ENCODE measurements at regions not wholly inside any gene's neighbourhood (a gene's known extent, or its start where the extent isn't known, plus 50 kb on each side); places are given as distances from the start of the nearest gene placed in this dataset.
"Not testable (repeated sequence)": the region's sequence is repeated elsewhere in the genome, so short reads cannot be mapped to it uniquely, and the experiment has no call there.

GRCh38 chr11:23453522-23453921 lies 593.2 kb upstream of the CCDC179 start:
- Histone ChIP-seq H3K4me1 (no peaks in the 10 kb centered on the region), H3K27ac (no peak overlapping the region), H3K9me3 (no peaks in the 10 kb centered on the region), H3K36me3 (no peaks in the 10 kb centered on the region), H3K27me3 (no peaks in the 10 kb centered on the region), H3K4me3 (no peak overlapping the region)
- DNase-seq, result no peak
- TF ChIP-seq CTCF (IDR thresholded peaks at IDR 0.05) (no peak), POLR2A (IDR thresholded peaks at IDR 0.05) (no peak)

- H3K4me1 ChIP-seq, result no peaks in the 10 kb centered on the region
- DNase-seq, result no peak
- no peak overlapping the region for H3K27ac ChIP-seq
- no peak overlapping the region for H3K4me3 ChIP-seq
- no peaks in the 10 kb centered on the region for H3K9me3 ChIP-seq
- TF ChIP-seq CTCF (IDR thresholded peaks at IDR 0.05) (no peak), POLR2A (IDR thresholded peaks at IDR 0.05) (no peak)
- no peaks in the 10 kb centered on the region for H3K36me3 ChIP-seq
- no peaks in the 10 kb centered on the region for H3K27me3 ChIP-seq
These were observed 595.1 kb upstream of the CCDC179 start for GRCh38 chr11:23455321-23455891.

GRCh38 chr11:23457641-23458040 lies 597.4 kb upstream of the CCDC179 start:
- DNase-seq, result no peak
- Histone ChIP-seq H3K9me3 (no peaks in the 10 kb centered on the region), H3K4me3 (no peak overlapping the region), H3K36me3 (no peaks in the 10 kb centered on the region), H3K27me3 (no peaks in the 10 kb centered on the region), H3K4me1 (no peaks in the 10 kb centered on the region), H3K27ac (no peak overlapping the region)
- no peak for TF ChIP-seq CTCF (IDR thresholded peaks at IDR 0.05)
- no peak for TF ChIP-seq POLR2A (IDR thresholded peaks at IDR 0.05)

- TF ChIP-seq CTCF (IDR thresholded peaks at IDR 0.05) (no peak), POLR2A (IDR thresholded peaks at IDR 0.05) (no peak)
- Histone ChIP-seq H3K4me1 (no peaks in the 10 kb centered on the region), H3K27ac (no peak overlapping the region), H3K36me3 (no peaks in the 10 kb centered on the region), H3K9me3 (no peaks in the 10 kb centered on the region), H3K27me3 (no peaks in the 10 kb centered on the region), H3K4me3 (no peak overlapping the region)
- no peak for DNase-seq
These were observed 611.6 kb upstream of the CCDC179 start for GRCh38 chr11:23471878-23472277.

- TF ChIP-seq CTCF (IDR thresholded peaks at IDR 0.05) (no peak), POLR2A (IDR thresholded peaks at IDR 0.05) (no peak)
- Histone ChIP-seq H3K27ac (no peak overlapping the region), H3K36me3 (no peaks in the 10 kb centered on the region), H3K27me3 (no peaks in the 10 kb centered on the region), H3K4me1 (no peaks in the 10 kb centered on the region), H3K4me3 (no peak overlapping the region), H3K9me3 (no peaks in the 10 kb centered on the region)
- no peak for DNase-seq
These were observed 613.5 kb upstream of the CCDC179 start for GRCh38 chr11:23473782-23474181.

GRCh38 chr11:23480736-23481135 lies 620.5 kb upstream of the CCDC179 start:
- no peak overlapping the region for H3K27ac ChIP-seq
- no peaks in the 10 kb centered on the region for H3K4me1 ChIP-seq
- no peak overlapping the region for H3K4me3 ChIP-seq
- no peaks in the 10 kb centered on the region for H3K9me3 ChIP-seq
- H3K36me3 ChIP-seq, result no peaks in the 10 kb centered on the region
- TF ChIP-seq CTCF (IDR thresholded peaks at IDR 0.05) (no peak), POLR2A (IDR thresholded peaks at IDR 0.05) (no peak)
- DNase-seq, result no peak
- no peaks in the 10 kb centered on the region for H3K27me3 ChIP-seq

GRCh38 chr11:23484146-23484545 lies 623.9 kb upstream of the CCDC179 start:
- H3K27me3 ChIP-seq, H3K27ac ChIP-seq, H3K36me3 ChIP-seq, DNase-seq, H3K4me3 ChIP-seq, H3K9me3 ChIP-seq, H3K4me1 ChIP-seq: not testable (repeated sequence)

- H3K4me3 ChIP-seq, H3K9me3 ChIP-seq, H3K36me3 ChIP-seq, H3K27ac ChIP-seq, DNase-seq, H3K27me3 ChIP-seq, H3K4me1 ChIP-seq: not testable (repeated sequence)
These were observed 624.3 kb upstream of the CCDC179 start for GRCh38 chr11:23484618-23485017.
